Suppressor macrophage treated with lipopolysaccharide for 1 hour (primary cell): ENCODE measurements at regions not wholly inside any gene's neighbourhood (a gene's known extent, or its start where the extent isn't known, plus 50 kb on each side); places are given as distances from the start of the nearest gene placed in this dataset.

ENCODE experiments used
- DNase-seq, 3 donors: peaks; one replicate each; pipeline ENCODE4 v3.0.0-alpha.2; 2020 to 2022

- DNase-seq = no peak
Observed at GRCh38 chr5:2902186-2902585, 150.7 kb upstream of the IRX2 start.

- DNase-seq = no peak
Observed at GRCh38 chr5:2901511-2901910, 150.0 kb upstream of the IRX2 start.

- DNase-seq = no peak
Observed at GRCh38 chr5:2901096-2901495, 149.6 kb upstream of the IRX2 start.

- DNase-seq = no peak
Observed at GRCh38 chr5:2900360-2900759, 148.9 kb upstream of the IRX2 start.

GRCh38 chr5:2899311-2899710 is 147.8 kb upstream of the IRX2 start:
- DNase-seq = no peak

- no peak for DNase-seq
Observed at GRCh38 chr5:2898661-2899060, 147.2 kb upstream of the IRX2 start.

- no peak for DNase-seq
Observed at GRCh38 chr5:2897276-2897961, 145.9 kb upstream of the IRX2 start.

- no peak for DNase-seq
Observed at GRCh38 chr5:2896371-2897275, 145.1 kb upstream of the IRX2 start.

GRCh38 chr5:2895876-2896275 is 144.4 kb upstream of the IRX2 start:
- no peak for DNase-seq

GRCh38 chr5:2895196-2895595 is 143.7 kb upstream of the IRX2 start:
- no peak for DNase-seq

GRCh38 chr5:2894736-2895135 is 143.3 kb upstream of the IRX2 start:
- no peak for DNase-seq

- no peak for DNase-seq
Observed at GRCh38 chr5:2894316-2894715, 142.8 kb upstream of the IRX2 start.

GRCh38 chr5:2892466-2893000 is 141.1 kb upstream of the IRX2 start:
- no peak for DNase-seq

- no peak for DNase-seq
Observed at GRCh38 chr5:2891781-2892180, 140.3 kb upstream of the IRX2 start.

- DNase-seq = no peak
Observed at GRCh38 chr5:2890011-2890410, 138.5 kb upstream of the IRX2 start.

GRCh38 chr5:2888520-2889060 is 137.1 kb upstream of the IRX2 start:
- DNase-seq = no peak

- DNase-seq = no peak
Observed at GRCh38 chr5:2887481-2888348, 136.2 kb upstream of the IRX2 start.

- DNase-seq = no peak
Observed at GRCh38 chr5:2886531-2886930, 135.1 kb upstream of the IRX2 start.

- DNase-seq = no peak
Observed at GRCh38 chr5:2883771-2884170, 132.3 kb upstream of the IRX2 start.

- DNase-seq = no peak
Observed at GRCh38 chr5:2879701-2880100, 128.2 kb upstream of the IRX2 start.

GRCh38 chr5:2877522-2877921 is 126.0 kb upstream of the IRX2 start:
- no peak for DNase-seq

GRCh38 chr5:2876183-2876582 is 124.7 kb upstream of the IRX2 start:
- no peak for DNase-seq

GRCh38 chr5:2874099-2874498 is 122.6 kb upstream of the IRX2 start:
- DNase-seq = no peak
